ENCODE measurements at regions not wholly inside any gene's neighbourhood (a gene's known extent, or its start where the extent isn't known, plus 50 kb on each side); places are given as distances from the start of the nearest gene placed in this dataset.

DNA sequence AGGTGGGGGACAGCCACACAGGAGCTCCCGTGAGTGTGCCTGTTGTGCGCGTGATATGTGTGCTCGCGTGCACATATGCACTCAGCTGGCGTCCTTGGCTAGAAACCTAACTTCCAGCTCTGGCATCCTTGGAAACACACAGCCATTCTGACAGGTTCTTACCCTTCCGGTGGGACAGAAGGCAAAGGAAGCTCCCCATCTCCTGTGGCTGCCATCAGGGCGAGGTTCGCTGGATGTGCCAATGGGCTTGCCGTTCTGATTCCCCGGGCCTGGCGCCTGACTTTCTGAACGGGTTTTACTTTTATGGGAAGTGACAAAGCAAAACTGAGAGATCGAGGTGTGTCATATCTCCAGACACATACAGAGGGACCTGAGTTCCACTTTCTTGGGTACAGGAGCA, 124.7 kb downstream of the PAPOLA start:
- no peak overlapping the region for H3K4me3 ChIP-seq (ENCODE audit: low read depth, low read length)
- no peak for TF ChIP-seq CTCF (IDR thresholded peaks at IDR 0.05; ENCODE audit: low read depth, low read length)
- no peak for DNase-seq (ENCODE audit: low read depth, low spot score)
- in situ Hi-C loops (cut with HindIII; ENCODE audit: low sequenced_read_pairs), result no loop called here

- no peak for TF ChIP-seq CTCF (IDR thresholded peaks at IDR 0.05; ENCODE audit: low read depth, low read length)
- DNase-seq (ENCODE audit: low read depth, low spot score), result no peak
- in situ Hi-C loops (cut with HindIII; ENCODE audit: low sequenced_read_pairs), result no loop called here
- H3K4me3 ChIP-seq (ENCODE audit: low read depth, low read length), result no peak overlapping the region
Measured at GRCh38 chr14:96627386-96627785, 125.2 kb downstream of the PAPOLA start.

DNA sequence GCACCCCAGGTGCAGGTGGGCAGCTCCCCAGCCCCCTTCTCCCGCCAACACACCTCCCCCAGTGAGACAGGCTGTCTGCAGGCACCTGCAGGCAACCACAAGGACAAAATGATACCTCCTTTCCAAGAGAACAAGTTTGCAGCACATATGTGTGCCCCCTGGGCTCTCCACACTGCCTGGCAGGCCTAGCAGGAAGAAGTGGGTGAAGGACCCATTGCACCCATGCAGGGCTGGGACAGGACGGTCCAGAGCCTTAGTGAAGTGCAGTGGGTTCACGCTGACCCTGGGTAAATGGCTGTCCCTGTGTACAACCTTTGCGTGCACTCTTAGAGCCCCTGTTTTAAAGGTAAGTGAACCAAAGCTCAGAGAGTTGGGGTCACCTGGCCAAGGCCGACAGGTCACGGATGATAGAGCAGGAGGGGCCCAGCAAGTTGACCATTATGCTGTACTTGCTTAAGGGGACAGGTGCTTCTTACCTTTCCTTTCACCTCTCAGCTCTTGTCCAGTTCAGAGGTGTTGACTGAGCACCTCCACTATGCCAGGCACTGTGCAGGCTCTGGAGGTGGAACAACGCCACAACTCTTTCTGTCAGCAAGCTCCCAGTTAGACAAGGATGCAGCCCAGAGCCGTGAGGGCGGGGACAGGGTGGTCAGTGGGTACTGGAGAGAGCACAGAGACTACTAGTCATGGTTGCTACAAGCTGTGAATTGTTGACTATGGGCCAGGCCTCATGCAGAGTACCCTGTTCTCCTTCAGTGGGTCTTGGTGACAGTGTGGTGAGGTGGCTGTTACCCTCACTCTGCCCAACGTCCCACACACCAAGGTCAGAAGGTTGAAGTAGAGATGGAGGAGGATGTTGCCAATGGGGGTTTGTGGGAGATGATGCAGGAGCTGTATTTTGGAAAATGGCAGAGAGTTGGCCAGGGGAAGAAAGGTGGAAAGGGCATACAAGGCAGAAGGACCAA, 125.9 kb downstream of the PAPOLA start:
- no peak overlapping the region for H3K4me3 ChIP-seq (ENCODE audit: low read depth, low read length)
- DNase-seq (ENCODE audit: low read depth, low spot score), result no peak
- in situ Hi-C loops (cut with HindIII; ENCODE audit: low sequenced_read_pairs), result no loop called here
- TF ChIP-seq CTCF (IDR thresholded peaks at IDR 0.05; ENCODE audit: low read depth, low read length), result no peak

DNA sequence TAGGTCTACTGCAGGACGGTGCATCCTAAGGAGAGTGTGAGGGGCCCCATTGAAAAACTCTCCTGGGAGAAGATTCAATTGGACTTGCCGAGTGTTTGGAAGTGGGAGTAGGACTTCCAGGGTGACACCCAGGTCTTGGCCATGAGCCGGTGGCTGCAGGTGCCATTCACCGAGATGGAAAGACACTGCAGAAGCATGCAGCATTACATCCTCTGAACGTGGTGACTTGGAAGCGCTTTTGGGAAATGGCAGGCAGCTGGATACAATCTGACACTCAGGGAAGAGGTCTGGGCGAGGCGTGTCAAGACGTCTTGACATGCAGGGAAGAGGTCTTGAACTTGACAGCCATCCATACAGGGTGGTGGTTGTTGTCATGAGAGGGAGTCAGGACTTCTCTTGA, 126.9 kb downstream of the PAPOLA start:
- in situ Hi-C loops (cut with HindIII; ENCODE audit: low sequenced_read_pairs), result no loop called here
- no peak for TF ChIP-seq CTCF (IDR thresholded peaks at IDR 0.05; ENCODE audit: low read depth, low read length)
- no peak for DNase-seq (ENCODE audit: low read depth, low spot score)
- H3K4me3 ChIP-seq (ENCODE audit: low read depth, low read length), result no peak overlapping the region

GRCh38 chr14:96629558-96630222, 127.5 kb downstream of the PAPOLA start:
- no peak overlapping the region for H3K4me3 ChIP-seq (ENCODE audit: low read depth, low read length)
- TF ChIP-seq CTCF (IDR thresholded peaks at IDR 0.05; ENCODE audit: low read depth, low read length), result no peak
- no peak for DNase-seq (ENCODE audit: low read depth, low spot score)
- in situ Hi-C loops (cut with HindIII; ENCODE audit: low sequenced_read_pairs), result no loop called here

DNA sequence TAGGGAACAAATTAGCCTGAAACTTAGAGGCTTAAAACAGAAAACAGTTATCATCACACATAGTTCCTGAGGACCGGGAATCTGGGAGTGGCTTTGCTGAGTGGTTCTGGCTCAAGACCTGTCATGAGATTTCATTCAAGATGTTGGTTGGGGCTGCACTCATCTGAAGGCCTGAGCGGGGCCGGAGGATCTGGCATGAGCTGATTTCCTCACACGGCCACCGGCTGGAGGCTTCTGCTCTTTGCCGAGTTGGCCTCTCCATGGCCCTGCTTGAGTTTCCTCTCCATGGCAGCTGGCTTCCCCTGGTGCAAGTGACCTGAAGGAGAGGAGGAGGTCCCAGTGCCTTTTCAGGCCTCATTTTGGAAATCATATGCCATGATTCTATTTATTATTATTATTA, 128.1 kb downstream of the PAPOLA start:
- no peak for DNase-seq (ENCODE audit: low read depth, low spot score)
- in situ Hi-C loops (cut with HindIII; ENCODE audit: low sequenced_read_pairs), result no loop called here
- H3K4me3 ChIP-seq (ENCODE audit: low read depth, low read length), result no peak overlapping the region
- no peak for TF ChIP-seq CTCF (IDR thresholded peaks at IDR 0.05; ENCODE audit: low read depth, low read length)
